ENCODE measurements at regions not wholly inside any gene's neighbourhood (a gene's known extent, or its start where the extent isn't known, plus 50 kb on each side); places are given as distances from the start of the nearest gene placed in this dataset.

GRCh38 chr17:30717291-30718098, 107.0 kb downstream of the CRLF3 start:
- TF ChIP-seq MYC (IDR thresholded peaks at IDR 0.05; ENCODE audit: low read depth, low read length) (no peak), CTCF (IDR thresholded peaks at IDR 0.05; ENCODE audit: low read depth, low read length) (no peak), MAX (IDR thresholded peaks at IDR 0.05; ENCODE audit: low read depth, low read length) (no peak), POLR2A (IDR thresholded peaks at IDR 0.05; ENCODE audit: extremely low read depth, insufficient read length) (no peak)

Measured in NB4 (cell line).